ENCODE measurements at regions not wholly inside any gene's neighbourhood (a gene's known extent, or its start where the extent isn't known, plus 50 kb on each side); places are given as distances from the start of the nearest gene placed in this dataset.

DNA sequence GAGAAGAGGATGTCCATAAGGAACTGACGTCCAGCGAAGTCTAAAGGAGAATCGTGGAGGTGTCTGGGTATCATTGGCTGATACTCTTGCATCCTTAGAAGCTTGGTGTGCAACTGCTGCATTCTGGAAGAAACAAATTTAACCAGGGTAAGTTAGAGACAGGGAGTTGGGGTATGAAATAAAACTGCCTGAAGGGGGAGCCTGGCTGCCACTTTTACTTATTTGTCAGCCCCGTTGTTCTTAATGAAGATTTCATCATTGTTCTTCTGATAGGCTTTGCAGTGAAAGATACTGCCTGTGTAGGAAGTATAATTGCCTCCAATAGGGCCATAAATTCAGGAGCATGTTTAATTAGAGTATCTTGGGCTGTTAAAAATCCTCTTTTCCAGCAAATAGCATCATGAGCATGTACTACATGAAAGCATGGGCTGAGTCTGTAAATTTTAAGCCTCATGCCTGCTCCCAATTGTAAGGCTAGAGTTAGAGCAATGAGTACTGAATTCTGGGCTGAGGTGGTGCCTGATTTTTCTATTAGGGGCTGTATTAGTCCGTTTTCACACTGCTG is 1264.5 kb upstream of the ACO1 start:
- no peak overlapping the region for H2AK5ac ChIP-seq (ENCODE audit: insufficient read length, low read length)
- Mint-ChIP-seq H3K27ac (peak overlapping the region in 1 of 3 experiments; percentile 11; a peak in 1 of 7 replicates), H3K36me3 (ENCODE audit: insufficient read depth in 1 of 3, low read depth in 3 of 3) (peaks cover 8 to 14% (median 8%) of the 10 kb centered on the region in 3 experiments; a peak in 6 of 7 replicates), H3K27me3 (ENCODE audit: low read depth) (peaks cover 1% of the 10 kb centered on the region; the same call in 1 of the 2 replicates), H3K4me1 (no peaks in the 10 kb centered on the region), H3K4me3 (no peak overlapping the region), H3K9me3 (peaks cover 8 to 20% of the 10 kb centered on the region in 2 experiments)
- no peak overlapping the region for H4K5ac ChIP-seq (ENCODE audit: insufficient read length, low read depth, low read length)
- H3K79me1 ChIP-seq (ENCODE audit: insufficient read depth, low read depth, low read length, poor library complexity, severe bottlenecking) = no peaks in the 10 kb centered on the region
- H2BK5ac ChIP-seq (ENCODE audit: insufficient read length, low read length) = no peak overlapping the region
- no peak overlapping the region for H2BK12ac ChIP-seq (ENCODE audit: insufficient read length, low read depth, low read length)
- DNase-seq = peak; percentile 31
- no peaks in the 10 kb centered on the region for H3K27me3 ChIP-seq (ENCODE audit: insufficient read depth, low read length)
- no peak overlapping the region for H4K91ac ChIP-seq (ENCODE audit: insufficient read length, low read depth, low read length)
- no peaks in the 10 kb centered on the region for H3K4me1 ChIP-seq (ENCODE audit: insufficient read depth, low read length)
- H3K4ac ChIP-seq (ENCODE audit: low read depth, low read length) = no peak overlapping the region
- H4K20me1 ChIP-seq (ENCODE audit: control insufficient read depth, insufficient read depth, insufficient read length) = no peaks in the 10 kb centered on the region
- H3K23me2 ChIP-seq (ENCODE audit: insufficient read length, low read depth, low read length, poor library complexity, severe bottlenecking) = no peaks in the 10 kb centered on the region
- H3K14ac ChIP-seq (ENCODE audit: insufficient read depth, low read length) = no peak overlapping the region
- H3K56ac ChIP-seq (ENCODE audit: insufficient read length, low read depth, low read length) = no peak overlapping the region
- WGBS (ENCODE audit: extremely low coverage, insufficient read length, low lambda C conversion rate) = no CpG with 5 or more reads among the region's 5 CpGs
- no peak overlapping the region for H3K18ac ChIP-seq (ENCODE audit: insufficient read length, low read depth, low read length)
- H3K23ac ChIP-seq (ENCODE audit: insufficient read length, low read depth, low read length) = no peak overlapping the region
- no peaks in the 10 kb centered on the region for H3K9me3 ChIP-seq (ENCODE audit: control insufficient read depth, low read depth, low read length)
- TF ChIP-seq, protein P1, sequence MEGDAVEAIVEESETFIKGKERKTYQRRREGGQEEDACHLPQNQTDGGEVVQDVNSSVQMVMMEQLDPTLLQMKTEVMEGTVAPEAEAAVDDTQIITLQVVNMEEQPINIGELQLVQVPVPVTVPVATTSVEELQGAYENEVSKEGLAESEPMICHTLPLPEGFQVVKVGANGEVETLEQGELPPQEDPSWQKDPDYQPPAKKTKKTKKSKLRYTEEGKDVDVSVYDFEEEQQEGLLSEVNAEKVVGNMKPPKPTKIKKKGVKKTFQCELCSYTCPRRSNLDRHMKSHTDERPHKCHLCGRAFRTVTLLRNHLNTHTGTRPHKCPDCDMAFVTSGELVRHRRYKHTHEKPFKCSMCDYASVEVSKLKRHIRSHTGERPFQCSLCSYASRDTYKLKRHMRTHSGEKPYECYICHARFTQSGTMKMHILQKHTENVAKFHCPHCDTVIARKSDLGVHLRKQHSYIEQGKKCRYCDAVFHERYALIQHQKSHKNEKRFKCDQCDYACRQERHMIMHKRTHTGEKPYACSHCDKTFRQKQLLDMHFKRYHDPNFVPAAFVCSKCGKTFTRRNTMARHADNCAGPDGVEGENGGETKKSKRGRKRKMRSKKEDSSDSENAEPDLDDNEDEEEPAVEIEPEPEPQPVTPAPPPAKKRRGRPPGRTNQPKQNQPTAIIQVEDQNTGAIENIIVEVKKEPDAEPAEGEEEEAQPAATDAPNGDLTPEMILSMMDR (conservative IDR thresholded peaks at IDR 0.05) = peak; percentile 75
- no peak overlapping the region for H2BK120ac ChIP-seq (ENCODE audit: low read depth, low read length, poor library complexity, severe bottlenecking)
- H2AFZ ChIP-seq (ENCODE audit: low read length) = peak overlapping the region; percentile 4
- no peak overlapping the region for H3T11ph ChIP-seq (ENCODE audit: low read length)
- no peak overlapping the region for H2BK15ac ChIP-seq (ENCODE audit: low read depth, low read length)
- H3K9ac ChIP-seq (ENCODE audit: extremely low read depth, insufficient read length, low read length) = no peak overlapping the region
- no peak overlapping the region for H4K8ac ChIP-seq (replicated peaks; ENCODE audit: insufficient read length, low read depth, low read length)
- no peak overlapping the region for H3K27ac ChIP-seq (ENCODE audit: insufficient read length, low read depth, low read length)
- no peak overlapping the region for H2BK20ac ChIP-seq (ENCODE audit: low read depth, low read length, poor library complexity, severe bottlenecking)
- no peaks in the 10 kb centered on the region for H3K79me2 ChIP-seq (ENCODE audit: insufficient read depth, low read length)
- H3K4me2 ChIP-seq (ENCODE audit: insufficient read depth, insufficient read length, low read length) = no peak overlapping the region

All from H9 (cell line).